HG03159 (cell line): ENCODE measurements at regions not wholly inside any gene's neighbourhood (a gene's known extent, or its start where the extent isn't known, plus 50 kb on each side); places are given as distances from the start of the nearest gene placed in this dataset.
A peak's percentile ranks its signal among the peaks of the same experiment; 100 is the strongest.
"Not testable (repeated sequence)": the region's sequence is repeated elsewhere in the genome, so short reads cannot be mapped to it uniquely, and the experiment has no call there.

Experiments
- ATAC-seq: cut with Tn5 transposase; IDR thresholded peaks from one replicate; pipeline ENCODE4 v1.9.1; 2021; ENCODE audit warnings: mild to moderate bottlenecking, moderate library complexity; ENCODE audit not compliant: unreplicated experiment

- no peak for ATAC-seq
These were observed 193.3 kb downstream of the PALM2AKAP2 start for GRCh38 chr9:109973336-109973735.

- ATAC-seq: peak; percentile 77
These were observed 194.3 kb downstream of the PALM2AKAP2 start for GRCh38 chr9:109974143-109974917.

- ATAC-seq: no peak
These were observed 194.9 kb downstream of the PALM2AKAP2 start for GRCh38 chr9:109974918-109975276.

GRCh38 chr9:109975574-109976295 lies 195.7 kb downstream of the PALM2AKAP2 start:
- ATAC-seq: no peak

- ATAC-seq: no peak
These were observed 196.3 kb downstream of the PALM2AKAP2 start for GRCh38 chr9:109976303-109976702.

GRCh38 chr9:109977521-109977920 lies 197.5 kb downstream of the PALM2AKAP2 start:
- no peak for ATAC-seq

GRCh38 chr9:109981091-109981490 lies 201.1 kb downstream of the PALM2AKAP2 start:
- ATAC-seq: no peak

- ATAC-seq: no peak
These were observed 206.6 kb downstream of the PALM2AKAP2 start for GRCh38 chr9:109986521-109986991.

- no peak for ATAC-seq
These were observed 209.3 kb downstream of the PALM2AKAP2 start for GRCh38 chr9:109989296-109989695.

GRCh38 chr9:109990541-109990940 lies 210.5 kb downstream of the PALM2AKAP2 start:
- ATAC-seq: no peak

GRCh38 chr9:109992293-109992692 lies 212.3 kb downstream of the PALM2AKAP2 start:
- no peak for ATAC-seq

- no peak for ATAC-seq
These were observed 213.4 kb downstream of the PALM2AKAP2 start for GRCh38 chr9:109993250-109993978.

GRCh38 chr9:109994141-109994540 lies 213.8 kb downstream of the C9orf152 start:
- ATAC-seq: no peak

- no peak for ATAC-seq
These were observed 210.9 kb downstream of the C9orf152 start for GRCh38 chr9:109996936-109997580.

- ATAC-seq: no peak
These were observed 210.3 kb downstream of the C9orf152 start for GRCh38 chr9:109997682-109998081.

- ATAC-seq: not testable (repeated sequence)
These were observed 202.4 kb downstream of the C9orf152 start for GRCh38 chr9:110005521-110005920.

- ATAC-seq: no peak
These were observed 201.3 kb downstream of the C9orf152 start for GRCh38 chr9:110006657-110007056.

- peak; percentile 75 for ATAC-seq
These were observed 200.3 kb downstream of the C9orf152 start for GRCh38 chr9:110007477-110008270.

GRCh38 chr9:110008663-110009062 lies 199.3 kb downstream of the C9orf152 start:
- no peak for ATAC-seq

GRCh38 chr9:110011628-110012320 lies 196.2 kb downstream of the C9orf152 start:
- no peak for ATAC-seq
